ENCODE measurements at regions not wholly inside any gene's neighbourhood (a gene's known extent, or its start where the extent isn't known, plus 50 kb on each side); places are given as distances from the start of the nearest gene placed in this dataset.

GRCh38 chr10:50982989-50983388 lies 91.3 kb upstream of the PRKG1 start:
- Histone ChIP-seq H3K9me3 (no peaks in the 10 kb centered on the region), H3K36me3 (no peaks in the 10 kb centered on the region), H3K27me3 (no peaks in the 10 kb centered on the region), H3K27ac (no peak overlapping the region), H3K4me3 (no peak overlapping the region), H3K4me1 (no peaks in the 10 kb centered on the region)
- TF ChIP-seq CTCF (IDR thresholded peaks at IDR 0.05) = no peak
- no peak for DNase-seq (ENCODE audit: low spot score)

- no peaks in the 10 kb centered on the region for H3K9me3 ChIP-seq
- no peak overlapping the region for H3K27ac ChIP-seq
- no peak for DNase-seq (ENCODE audit: low spot score)
- no peaks in the 10 kb centered on the region for H3K27me3 ChIP-seq
- no peaks in the 10 kb centered on the region for H3K36me3 ChIP-seq
- no peak for TF ChIP-seq CTCF (IDR thresholded peaks at IDR 0.05)
- peaks cover 0 to 7% of the 10 kb centered on the region in 2 donors for H3K4me1 ChIP-seq
- no peak overlapping the region for H3K4me3 ChIP-seq
Observed at GRCh38 chr10:50987934-50988333, 86.4 kb upstream of the PRKG1 start.

- H3K4me1 ChIP-seq = peaks cover 0 to 14% of the 10 kb centered on the region in 2 donors
- no peaks in the 10 kb centered on the region for H3K27me3 ChIP-seq
- TF ChIP-seq CTCF (IDR thresholded peaks at IDR 0.05) = peak in 1 of 2 donors; percentile 68
- DNase-seq (ENCODE audit: low spot score) = no peak
- H3K36me3 ChIP-seq = no peaks in the 10 kb centered on the region
- H3K4me3 ChIP-seq = peak overlapping the region in 1 of 2 donors; percentile 10
- no peaks in the 10 kb centered on the region for H3K9me3 ChIP-seq
- peak overlapping the region; percentile 8 to 97 for H3K27ac ChIP-seq
Observed at GRCh38 chr10:50988792-50989191, 85.5 kb upstream of the PRKG1 start.

- H3K27ac ChIP-seq = peak overlapping the region; percentile 95 to 97
- no peaks in the 10 kb centered on the region for H3K27me3 ChIP-seq
- DNase-seq (ENCODE audit: low spot score) = peak; percentile 83
- peak overlapping the region; percentile 58 to 73 for H3K4me3 ChIP-seq
- H3K4me1 ChIP-seq = peaks cover 0 to 14% of the 10 kb centered on the region in 2 donors
- H3K9me3 ChIP-seq = no peaks in the 10 kb centered on the region
- no peak for TF ChIP-seq CTCF (IDR thresholded peaks at IDR 0.05)
- H3K36me3 ChIP-seq = no peaks in the 10 kb centered on the region
Observed at GRCh38 chr10:50990568-50991455, 83.5 kb upstream of the PRKG1 start.

- peak overlapping the region; percentile 58 to 73 for H3K4me3 ChIP-seq
- peaks cover 0 to 14% of the 10 kb centered on the region in 2 donors for H3K4me1 ChIP-seq
- peak overlapping the region; percentile 95 to 97 for H3K27ac ChIP-seq
- TF ChIP-seq CTCF (IDR thresholded peaks at IDR 0.05) = no peak
- H3K36me3 ChIP-seq = no peaks in the 10 kb centered on the region
- peak; percentile 78 for DNase-seq (ENCODE audit: low spot score)
- H3K27me3 ChIP-seq = no peaks in the 10 kb centered on the region
- no peaks in the 10 kb centered on the region for H3K9me3 ChIP-seq
Observed at GRCh38 chr10:50991456-50992355, 82.6 kb upstream of the PRKG1 start.
